Kidney (tissue), 13 donors: ENCODE measurements at regions not wholly inside any gene's neighbourhood (a gene's known extent, or its start where the extent isn't known, plus 50 kb on each side); places are given as distances from the start of the nearest gene placed in this dataset.

Source experiments
- DNase-seq, 5 donors: peaks; one replicate each; pipeline ENCODE4 v3.0.0-alpha.2; 2013 to 2020
- FAIRE-seq: peaks from 2 replicates; lab custom pipeline; 2012; peaks lifted over from hg19 to GRCh38; lab: Jason Lieb, UNC
- H3K27ac ChIP-seq, 2 donors: one replicate each; pipeline ENCODE4 v1.7.0; 2013; ENCODE audit warnings: low read depth in 2 of 2, low read length in 2 of 2, inconsistent platforms in 1 of 2
- H3K27me3 ChIP-seq: one replicate; pipeline ENCODE4 v1.7.1; 2013; ENCODE audit warnings: low read length, inconsistent platforms; ENCODE audit not compliant: control insufficient read depth, insufficient read depth
- H3K36me3 ChIP-seq, 3 donors: one replicate each; pipeline versions ENCODE4 v1.7.0 to v1.7.1; 2013; ENCODE audit warnings: low read length in 3 of 3, control low read depth in 1 of 3, inconsistent platforms in 1 of 3; ENCODE audit not compliant: insufficient read depth in 3 of 3, control insufficient read depth in 2 of 3
- H3K4me1 ChIP-seq, 3 donors: one replicate each; pipeline versions ENCODE4 v1.7.0 to v1.7.1; 2013; ENCODE audit warnings: low read length in 3 of 3, inconsistent platforms in 1 of 3, low read depth in 1 of 3; ENCODE audit not compliant: control insufficient read depth in 2 of 3, insufficient read depth in 2 of 3
- H3K4me3 ChIP-seq, 3 donors: one replicate each; pipeline versions ENCODE4 v1.7.0 to v1.8.1; 2013; ENCODE audit warnings: low read length in 3 of 3, control low read depth in 1 of 3, inconsistent platforms in 1 of 3
- H3K9ac ChIP-seq, 3 donors: one replicate each; pipeline versions ENCODE4 v1.7.0 to v1.7.1; 2013; ENCODE audit warnings: low read length in 3 of 3, control low read depth in 1 of 3, inconsistent platforms in 1 of 3
- H3K9me3 ChIP-seq, 3 donors: one replicate each; pipeline versions ENCODE4 v1.7.0 to v1.7.1; 2013; ENCODE audit warnings: low read length in 3 of 3, control low read depth in 1 of 3, inconsistent platforms in 1 of 3; ENCODE audit not compliant: control insufficient read depth in 2 of 3, insufficient read depth in 1 of 3
- CTCF ChIP-seq: IDR thresholded peaks from 3 replicates; pipeline ENCODE4 v1.5.1; 2012; ENCODE audit warnings: mild to moderate bottlenecking, moderate library complexity, borderline replicate concordance; ENCODE audit not compliant: insufficient read depth; ENCODE audit errors: extremely low read depth
- intact Hi-C: fragments of 100-400 bp; cut with DNase I; formaldehyde crosslinking; loops from one replicate; pipeline ENCODE4 v1.11.1; 2022
- donor health status: control.
- donor health status: control.
- donor health status: control.
- donor health status: control.
- donor health status: control.
- donor health status: DM: yes; HTN: yes; CAD: no.
- donor health status: Normal renal cell carcinoma (clear cell type).

GRCh38 chr22:49602481-49602880, 225.2 kb downstream of the BRD1 start:
- H3K27ac ChIP-seq: no peak overlapping the region
- intact Hi-C loops: no loop called here
- FAIRE-seq (no peak), DNase-seq (no peak)
- no peak for TF ChIP-seq CTCF
- H3K9me3 ChIP-seq: peaks cover 0 to 11% (median 1%) of the 10 kb centered on the region in 3 donors
- H3K9ac ChIP-seq: no peak overlapping the region
- no peaks in the 10 kb centered on the region for H3K27me3 ChIP-seq
- H3K36me3 ChIP-seq: no peaks in the 10 kb centered on the region
- no peak overlapping the region for H3K4me3 ChIP-seq
- no peaks in the 10 kb centered on the region for H3K4me1 ChIP-seq

GRCh38 chr22:49601614-49602321, 225.9 kb downstream of the BRD1 start:
- Histone ChIP-seq H3K4me3 (no peak overlapping the region), H3K4me1 (no peaks in the 10 kb centered on the region), H3K9me3 (peaks cover 0 to 11% (median 3%) of the 10 kb centered on the region in 3 donors), H3K9ac (no peak overlapping the region), H3K27me3 (no peaks in the 10 kb centered on the region), H3K27ac (no peak overlapping the region), H3K36me3 (no peaks in the 10 kb centered on the region)
- FAIRE-seq (no peak), DNase-seq (no peak)
- intact Hi-C loops: no loop called here
- TF ChIP-seq CTCF: no peak

GRCh38 chr22:49600891-49601431, 226.7 kb downstream of the BRD1 start:
- Histone ChIP-seq H3K9me3 (peaks cover 0 to 11% (median 3%) of the 10 kb centered on the region in 3 donors), H3K9ac (no peak overlapping the region), H3K4me3 (no peak overlapping the region), H3K4me1 (no peaks in the 10 kb centered on the region), H3K27me3 (no peaks in the 10 kb centered on the region), H3K27ac (no peak overlapping the region), H3K36me3 (no peaks in the 10 kb centered on the region)
- intact Hi-C loops: no loop called here
- no peak for TF ChIP-seq CTCF
- no peak for FAIRE-seq
- DNase-seq: no peak
